Loucy (cell line): ENCODE measurements at regions not wholly inside any gene's neighbourhood (a gene's known extent, or its start where the extent isn't known, plus 50 kb on each side); places are given as distances from the start of the nearest gene placed in this dataset.

Experiments
- H2AFZ ChIP-seq: fragments of 200-600 bp; sonication (generic); 2 replicates; pipeline ENCODE4 v1.6.0; 2016; ENCODE audit warnings: antibody characterized with exemption, mild to moderate bottlenecking, low read length, moderate library complexity
- H3F3A ChIP-seq: fragments of 200-600 bp; 2 replicates; pipeline ENCODE4 v1.6.0; 2016; ENCODE audit warnings: antibody characterized with exemption, low read depth, mild to moderate bottlenecking
- H3K27me3 ChIP-seq: fragments of 200-600 bp; sonication (generic); 2 replicates; pipeline ENCODE4 v1.6.1; 2014; ENCODE audit warnings: low read length, mild to moderate bottlenecking; ENCODE audit not compliant: insufficient read depth, poor library complexity, severe bottlenecking
- H3K36me3 ChIP-seq: fragments of 200-600 bp; sonication (generic); 2 replicates; pipeline ENCODE4 v1.6.1; 2016; ENCODE audit warnings: low read length; ENCODE audit not compliant: insufficient read depth
- H3K4me1 ChIP-seq: fragments of 200-600 bp; sonication (generic); 2 replicates; pipeline ENCODE4 v1.5.1; 2014; ENCODE audit warnings: low read length, mild to moderate bottlenecking; ENCODE audit not compliant: insufficient read depth, poor library complexity, severe bottlenecking
- H3K4me2 ChIP-seq: fragments of 200-600 bp; sonication (generic); 2 replicates; pipeline ENCODE4 v1.6.0; 2014; ENCODE audit warnings: antibody characterized with exemption, low read length, low read depth, mild to moderate bottlenecking; ENCODE audit not compliant: poor library complexity, severe bottlenecking
- H3K4me3 ChIP-seq: fragments of 200-600 bp; sonication (generic); 2 replicates; pipeline ENCODE4 v1.5.1; 2014; ENCODE audit warnings: low read length, mild to moderate bottlenecking, mixed read lengths; ENCODE audit not compliant: poor library complexity, severe bottlenecking
- H3K79me2 ChIP-seq: fragments of 200-600 bp; sonication (generic); 2 replicates; pipeline ENCODE4 v1.6.1; 2014; ENCODE audit warnings: low read length; ENCODE audit not compliant: insufficient read depth
- H3K9ac ChIP-seq: fragments of 200-600 bp; sonication (generic); 2 replicates; pipeline ENCODE4 v1.6.0; 2014; ENCODE audit warnings: mild to moderate bottlenecking, low read depth, low read length, moderate library complexity; ENCODE audit not compliant: poor library complexity, severe bottlenecking
- H3K9me2 ChIP-seq: fragments of 200-600 bp; sonication (generic); replicated peaks from 2 replicates; pipeline ENCODE4 v1.6.1; 2016; ENCODE audit warnings: low read depth, low read length, mixed read lengths
- H3K9me3 ChIP-seq: fragments of 200-600 bp; sonication (generic); 2 replicates; pipeline ENCODE4 v1.6.1; 2014; ENCODE audit warnings: mild to moderate bottlenecking, antibody characterized with exemption, low read length, low read depth; ENCODE audit not compliant: insufficient read depth
- H4K20me1 ChIP-seq: fragments of 200-600 bp; sonication (generic); 2 replicates; pipeline ENCODE4 v1.6.0; 2014; ENCODE audit warnings: antibody characterized with exemption, low read length, mild to moderate bottlenecking; ENCODE audit not compliant: insufficient read depth, poor library complexity, severe bottlenecking
- CTCF ChIP-seq: fragments of 200-600 bp; sonication (generic); conservative IDR thresholded peaks from 2 replicates; pipeline ENCODE4 v1.5.1; 2014; ENCODE audit warnings: mild to moderate bottlenecking, antibody characterized with exemption, low read length
- EZH2phosphoT487 ChIP-seq: fragments of 200-600 bp; IDR thresholded peaks from 2 replicates; pipeline ENCODE4 v1.6.1; 2018; ENCODE audit warnings: antibody characterized with exemption, mild to moderate bottlenecking, moderate library complexity, borderline replicate concordance

- no peak overlapping the region for H3K4me2 ChIP-seq
- no peaks in the 10 kb centered on the region for H3K4me1 ChIP-seq
- no peaks in the 10 kb centered on the region for H3K27me3 ChIP-seq
- H3K9me3 ChIP-seq: no peaks in the 10 kb centered on the region
- no peaks in the 10 kb centered on the region for H3K79me2 ChIP-seq
- H2AFZ ChIP-seq: no peak overlapping the region
- no peaks in the 10 kb centered on the region for H3K9me2 ChIP-seq
- H3K36me3 ChIP-seq: no peaks in the 10 kb centered on the region
- H4K20me1 ChIP-seq: no peaks in the 10 kb centered on the region
- H3K4me3 ChIP-seq: no peak overlapping the region
- H3F3A ChIP-seq: no peaks in the 10 kb centered on the region
- no peak for TF ChIP-seq EZH2phosphoT487
- no peak for TF ChIP-seq CTCF
- no peak overlapping the region for H3K9ac ChIP-seq
These were observed 101.5 kb downstream of the LRRC70 start for GRCh38 chr5:62680121-62680520.
